ENCODE measurements at regions not wholly inside any gene's neighbourhood (a gene's known extent, or its start where the extent isn't known, plus 50 kb on each side); places are given as distances from the start of the nearest gene placed in this dataset.

DNA sequence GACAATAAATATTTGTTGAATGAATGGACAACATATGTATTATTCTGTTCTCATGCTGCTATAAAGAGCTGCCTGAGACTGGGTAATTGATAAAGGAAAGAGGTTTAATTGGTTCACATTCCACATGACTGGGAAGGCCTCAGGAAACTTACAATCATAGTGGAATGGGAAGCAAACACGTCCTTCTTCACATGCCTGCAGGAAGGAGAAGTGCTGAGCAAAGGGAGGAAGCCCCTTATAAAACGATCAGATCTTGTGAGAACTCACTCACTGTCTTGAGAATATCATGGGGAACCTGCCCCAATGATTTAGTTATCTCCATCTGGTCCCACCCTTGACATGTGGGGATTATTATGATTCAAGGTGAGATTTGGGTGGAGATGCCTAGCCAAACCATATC, 233.9 kb upstream of the AADAT start:
- DNase-seq (ENCODE audit: low spot score) (no peak), ATAC-seq (no peak)
- CTCF ChIA-PET, result no interaction called here
- Mint-ChIP-seq H3K27me3 (ENCODE audit: low read depth) (no peaks in the 10 kb centered on the region), H3K4me1 (no peaks in the 10 kb centered on the region), H3K36me3 (peaks cover 15% of the 10 kb centered on the region), H3K27ac (no peak overlapping the region), H3K9me3 (peaks cover 37% of the 10 kb centered on the region), H3K4me3 (no peak overlapping the region)
- POLR2A ChIA-PET, result no interaction called here
- no peak for TF ChIP-seq ZBTB21 (CRISPR knock-in tag; IDR thresholded peaks at IDR 0.05; ENCODE audit: borderline replicate concordance)
- TF ChIP-seq, protein P1, sequence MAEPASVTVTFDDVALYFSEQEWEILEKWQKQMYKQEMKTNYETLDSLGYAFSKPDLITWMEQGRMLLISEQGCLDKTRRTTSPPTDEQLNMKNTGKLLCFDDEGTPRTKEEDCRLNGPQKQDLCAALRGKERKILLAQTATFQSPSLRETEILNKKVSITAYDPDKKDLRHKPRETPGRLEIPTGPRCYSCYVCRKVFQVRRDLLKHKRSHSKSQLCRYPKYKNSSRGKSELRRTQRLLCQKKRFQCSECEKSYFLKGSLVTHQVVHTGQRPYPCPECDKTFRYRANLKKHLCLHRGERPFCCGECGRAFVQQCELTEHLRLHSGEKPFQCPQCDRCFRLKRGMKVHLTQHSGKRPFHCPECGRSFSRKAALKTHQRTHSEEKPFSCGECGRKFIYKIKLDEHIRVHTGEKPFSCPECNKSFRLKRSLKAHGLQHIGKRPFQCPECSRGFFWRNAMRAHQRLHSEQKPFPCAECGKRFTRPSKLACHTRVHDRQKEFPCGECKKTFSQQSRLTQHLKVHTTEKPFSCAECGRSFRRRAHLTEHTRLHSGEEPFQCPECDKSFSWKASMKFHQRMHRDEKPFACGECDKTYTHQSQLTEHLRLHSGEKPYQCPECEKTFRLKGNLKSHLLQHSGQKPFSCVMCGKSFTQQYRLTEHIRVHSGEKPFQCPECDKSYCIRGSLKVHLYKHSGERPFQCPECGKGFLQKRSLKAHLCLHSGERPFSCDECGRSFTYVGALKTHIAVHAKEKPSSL (CRISPR knock-in tag; conservative IDR thresholded peaks at IDR 0.05), result no peak
- TF ChIP-seq TP53 (CRISPR knock-in tag; IDR thresholded peaks at IDR 0.05), result no peak
- TF ChIP-seq, protein P2, sequence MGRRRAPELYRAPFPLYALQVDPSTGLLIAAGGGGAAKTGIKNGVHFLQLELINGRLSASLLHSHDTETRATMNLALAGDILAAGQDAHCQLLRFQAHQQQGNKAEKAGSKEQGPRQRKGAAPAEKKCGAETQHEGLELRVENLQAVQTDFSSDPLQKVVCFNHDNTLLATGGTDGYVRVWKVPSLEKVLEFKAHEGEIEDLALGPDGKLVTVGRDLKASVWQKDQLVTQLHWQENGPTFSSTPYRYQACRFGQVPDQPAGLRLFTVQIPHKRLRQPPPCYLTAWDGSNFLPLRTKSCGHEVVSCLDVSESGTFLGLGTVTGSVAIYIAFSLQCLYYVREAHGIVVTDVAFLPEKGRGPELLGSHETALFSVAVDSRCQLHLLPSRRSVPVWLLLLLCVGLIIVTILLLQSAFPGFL (CRISPR knock-in tag; IDR thresholded peaks at IDR 0.05; ENCODE audit: borderline replicate concordance), result no peak

DNA sequence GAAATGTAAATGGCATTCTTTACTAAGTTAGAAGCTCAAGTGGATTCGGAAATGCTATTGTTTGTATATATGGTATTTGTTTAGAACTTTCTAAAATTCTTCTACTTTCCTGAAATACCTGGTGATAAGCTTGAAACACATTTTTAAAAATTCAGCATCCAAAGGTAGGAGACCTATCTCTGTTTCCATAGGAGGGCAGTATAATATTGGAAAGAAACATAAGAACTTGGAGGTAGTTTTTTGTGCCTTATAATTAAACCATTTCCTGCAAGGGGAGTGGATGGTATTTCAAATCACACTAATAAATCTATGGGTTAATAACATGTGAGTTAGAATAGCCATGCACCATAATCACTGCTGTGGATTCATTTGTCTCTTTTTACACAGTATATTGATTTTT, 217.4 kb upstream of the AADAT start:
- TF ChIP-seq CREM (CRISPR knock-in tag; IDR thresholded peaks at IDR 0.05) (no peak), EMX1 (CRISPR knock-in tag; IDR thresholded peaks at IDR 0.05) (no peak), KAT7 (CRISPR knock-in tag; IDR thresholded peaks at IDR 0.05; ENCODE audit: borderline replicate concordance) (no peak), OVOL2 (CRISPR knock-in tag; IDR thresholded peaks at IDR 0.05; ENCODE audit: borderline replicate concordance) (no peak), HMGA2 (CRISPR knock-in tag; IDR thresholded peaks at IDR 0.05) (no peak), TCF7 (CRISPR knock-in tag; IDR thresholded peaks at IDR 0.05; ENCODE audit: low read depth) (no peak)
- TF ChIP-seq, protein P3, sequence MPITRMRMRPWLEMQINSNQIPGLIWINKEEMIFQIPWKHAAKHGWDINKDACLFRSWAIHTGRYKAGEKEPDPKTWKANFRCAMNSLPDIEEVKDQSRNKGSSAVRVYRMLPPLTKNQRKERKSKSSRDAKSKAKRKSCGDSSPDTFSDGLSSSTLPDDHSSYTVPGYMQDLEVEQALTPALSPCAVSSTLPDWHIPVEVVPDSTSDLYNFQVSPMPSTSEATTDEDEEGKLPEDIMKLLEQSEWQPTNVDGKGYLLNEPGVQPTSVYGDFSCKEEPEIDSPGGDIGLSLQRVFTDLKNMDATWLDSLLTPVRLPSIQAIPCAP (CRISPR knock-in tag; IDR thresholded peaks at IDR 0.05), result no peak
- TF ChIP-seq, protein P1 (CRISPR knock-in tag; conservative IDR thresholded peaks at IDR 0.05), result no peak
- TF ChIP-seq, protein P4, sequence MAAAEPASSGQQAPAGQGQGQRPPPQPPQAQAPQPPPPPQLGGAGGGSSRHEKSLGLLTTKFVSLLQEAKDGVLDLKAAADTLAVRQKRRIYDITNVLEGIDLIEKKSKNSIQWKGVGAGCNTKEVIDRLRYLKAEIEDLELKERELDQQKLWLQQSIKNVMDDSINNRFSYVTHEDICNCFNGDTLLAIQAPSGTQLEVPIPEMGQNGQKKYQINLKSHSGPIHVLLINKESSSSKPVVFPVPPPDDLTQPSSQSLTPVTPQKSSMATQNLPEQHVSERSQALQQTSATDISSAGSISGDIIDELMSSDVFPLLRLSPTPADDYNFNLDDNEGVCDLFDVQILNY (CRISPR knock-in tag; IDR thresholded peaks at IDR 0.05), result no peak
- TF ChIP-seq, protein P5, sequence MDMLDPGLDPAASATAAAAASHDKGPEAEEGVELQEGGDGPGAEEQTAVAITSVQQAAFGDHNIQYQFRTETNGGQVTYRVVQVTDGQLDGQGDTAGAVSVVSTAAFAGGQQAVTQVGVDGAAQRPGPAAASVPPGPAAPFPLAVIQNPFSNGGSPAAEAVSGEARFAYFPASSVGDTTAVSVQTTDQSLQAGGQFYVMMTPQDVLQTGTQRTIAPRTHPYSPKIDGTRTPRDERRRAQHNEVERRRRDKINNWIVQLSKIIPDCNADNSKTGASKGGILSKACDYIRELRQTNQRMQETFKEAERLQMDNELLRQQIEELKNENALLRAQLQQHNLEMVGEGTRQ (CRISPR knock-in tag; IDR thresholded peaks at IDR 0.05), result no peak
- TF ChIP-seq, protein P6, sequence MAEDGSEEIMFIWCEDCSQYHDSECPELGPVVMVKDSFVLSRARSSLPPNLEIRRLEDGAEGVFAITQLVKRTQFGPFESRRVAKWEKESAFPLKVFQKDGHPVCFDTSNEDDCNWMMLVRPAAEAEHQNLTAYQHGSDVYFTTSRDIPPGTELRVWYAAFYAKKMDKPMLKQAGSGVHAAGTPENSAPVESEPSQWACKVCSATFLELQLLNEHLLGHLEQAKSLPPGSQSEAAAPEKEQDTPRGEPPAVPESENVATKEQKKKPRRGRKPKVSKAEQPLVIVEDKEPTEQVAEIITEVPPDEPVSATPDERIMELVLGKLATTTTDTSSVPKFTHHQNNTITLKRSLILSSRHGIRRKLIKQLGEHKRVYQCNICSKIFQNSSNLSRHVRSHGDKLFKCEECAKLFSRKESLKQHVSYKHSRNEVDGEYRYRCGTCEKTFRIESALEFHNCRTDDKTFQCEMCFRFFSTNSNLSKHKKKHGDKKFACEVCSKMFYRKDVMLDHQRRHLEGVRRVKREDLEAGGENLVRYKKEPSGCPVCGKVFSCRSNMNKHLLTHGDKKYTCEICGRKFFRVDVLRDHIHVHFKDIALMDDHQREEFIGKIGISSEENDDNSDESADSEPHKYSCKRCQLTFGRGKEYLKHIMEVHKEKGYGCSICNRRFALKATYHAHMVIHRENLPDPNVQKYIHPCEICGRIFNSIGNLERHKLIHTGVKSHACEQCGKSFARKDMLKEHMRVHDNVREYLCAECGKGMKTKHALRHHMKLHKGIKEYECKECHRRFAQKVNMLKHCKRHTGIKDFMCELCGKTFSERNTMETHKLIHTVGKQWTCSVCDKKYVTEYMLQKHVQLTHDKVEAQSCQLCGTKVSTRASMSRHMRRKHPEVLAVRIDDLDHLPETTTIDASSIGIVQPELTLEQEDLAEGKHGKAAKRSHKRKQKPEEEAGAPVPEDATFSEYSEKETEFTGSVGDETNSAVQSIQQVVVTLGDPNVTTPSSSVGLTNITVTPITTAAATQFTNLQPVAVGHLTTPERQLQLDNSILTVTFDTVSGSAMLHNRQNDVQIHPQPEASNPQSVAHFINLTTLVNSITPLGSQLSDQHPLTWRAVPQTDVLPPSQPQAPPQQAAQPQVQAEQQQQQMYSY (CRISPR knock-in tag; IDR thresholded peaks at IDR 0.05), result no peak
- Mint-ChIP-seq H3K27me3 (ENCODE audit: low read depth) (no peaks in the 10 kb centered on the region), H3K4me1 (peaks cover 6% of the 10 kb centered on the region; the same call in 1 of the 2 replicates), H3K4me3 (no peak overlapping the region), H3K27ac (no peak overlapping the region), H3K9me3 (peaks cover 5% of the 10 kb centered on the region; the same call in 1 of the 2 replicates), H3K36me3 (no peaks in the 10 kb centered on the region)
- POLR2A ChIA-PET, result no interaction called here
- CTCF ChIA-PET, result interaction anchor here (1.2 to 2.3 kb wide), 3 partner anchors 47 to 547 kb away, joined by 4 to 6 read pairs (median 5); no protein-coding TSS in a partner anchor
- no peak for ATAC-seq
- no peak for DNase-seq (ENCODE audit: low spot score)
